ENCODE measurements at regions not wholly inside any gene's neighbourhood (a gene's known extent, or its start where the extent isn't known, plus 50 kb on each side); places are given as distances from the start of the nearest gene placed in this dataset.

DNA sequence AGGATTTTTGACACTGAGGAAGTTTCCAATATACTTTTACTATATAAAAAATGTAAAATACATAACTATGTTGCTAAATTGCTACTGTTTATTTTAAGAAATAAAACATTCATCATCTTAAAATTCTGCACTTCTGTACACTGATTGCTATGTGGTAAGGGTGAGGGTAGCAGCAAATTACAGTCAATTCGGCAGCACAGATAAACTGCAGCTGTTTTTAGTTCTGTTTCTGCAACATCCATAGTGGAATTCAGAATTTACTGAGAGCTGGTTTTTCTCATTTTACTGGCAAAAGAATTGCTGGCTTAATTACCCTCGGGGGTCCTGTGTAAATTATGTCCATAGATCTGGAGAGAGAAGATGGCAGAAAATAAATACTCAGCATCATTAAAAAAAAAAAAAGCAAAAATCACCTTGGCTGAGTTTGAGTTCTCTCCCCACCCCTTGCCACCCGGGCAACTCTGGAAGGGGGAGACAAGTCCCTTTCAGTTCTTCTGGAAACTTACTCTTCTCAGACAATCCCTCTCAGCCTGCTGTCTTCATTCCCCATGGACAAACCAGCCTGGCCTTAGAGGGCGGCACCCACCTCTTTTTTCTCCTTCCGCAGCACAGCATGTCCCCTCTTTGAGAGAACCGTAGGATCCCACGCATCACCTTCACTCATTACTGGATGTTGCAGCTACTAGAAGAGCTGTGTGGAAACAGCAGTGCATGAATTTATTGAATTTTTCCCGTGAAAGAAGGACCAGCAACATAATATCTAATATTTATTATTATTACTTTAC is 501.1 kb upstream of the CELF2 start:
- H3K36me3 Mint-ChIP-seq (ENCODE audit: low read depth), result no peaks in the 10 kb centered on the region
- H3K27ac Mint-ChIP-seq, result no peak overlapping the region
- H3K4me3 Mint-ChIP-seq, result no peak overlapping the region
- H3K27me3 Mint-ChIP-seq, result peaks cover 63% of the 10 kb centered on the region
- ATAC-seq (no peak), DNase-seq (no peak)
- no peaks in the 10 kb centered on the region for H3K9me3 ChIP-seq (ENCODE audit: control insufficient read depth, low read length, poor library complexity, severe bottlenecking)
- H3K4me1 Mint-ChIP-seq, result no peaks in the 10 kb centered on the region

GRCh38 chr10:10517866-10518265 is 499.8 kb upstream of the CELF2 start:
- Mint-ChIP-seq H3K36me3 (ENCODE audit: low read depth) (no peaks in the 10 kb centered on the region), H3K27ac (no peak overlapping the region), H3K4me1 (no peaks in the 10 kb centered on the region), H3K4me3 (no peak overlapping the region), H3K27me3 (peaks cover 70% of the 10 kb centered on the region)
- ATAC-seq (no peak), DNase-seq (no peak)
- H3K9me3 ChIP-seq (ENCODE audit: control insufficient read depth, low read length, poor library complexity, severe bottlenecking), result no peaks in the 10 kb centered on the region

GRCh38 chr10:10519674-10520073 is 498.0 kb upstream of the CELF2 start:
- H3K27ac Mint-ChIP-seq, result no peak overlapping the region
- no peaks in the 10 kb centered on the region for H3K9me3 ChIP-seq (ENCODE audit: control insufficient read depth, low read length, poor library complexity, severe bottlenecking)
- no peak for DNase-seq
- no peaks in the 10 kb centered on the region for H3K4me1 Mint-ChIP-seq
- peaks cover 64% of the 10 kb centered on the region for H3K27me3 Mint-ChIP-seq
- no peaks in the 10 kb centered on the region for H3K36me3 Mint-ChIP-seq (ENCODE audit: low read depth)
- ATAC-seq, result no peak
- no peak overlapping the region for H3K4me3 Mint-ChIP-seq

- DNase-seq, result no peak
- no peaks in the 10 kb centered on the region for H3K36me3 Mint-ChIP-seq (ENCODE audit: low read depth)
- H3K4me1 Mint-ChIP-seq, result no peaks in the 10 kb centered on the region
- H3K27me3 Mint-ChIP-seq, result peaks cover 69% of the 10 kb centered on the region
- H3K27ac Mint-ChIP-seq, result no peak overlapping the region
- no peaks in the 10 kb centered on the region for H3K9me3 ChIP-seq (ENCODE audit: control insufficient read depth, low read length, poor library complexity, severe bottlenecking)
- ATAC-seq, result no peak
- no peak overlapping the region for H3K4me3 Mint-ChIP-seq
Observed at GRCh38 chr10:10520491-10521385, 496.9 kb upstream of the CELF2 start.

GRCh38 chr10:10526846-10527245 is 490.8 kb upstream of the CELF2 start:
- no peak for DNase-seq

GRCh38 chr10:10527861-10528562 is 489.7 kb upstream of the CELF2 start:
- Mint-ChIP-seq H3K27ac (no peak overlapping the region), H3K4me3 (no peak overlapping the region), H3K36me3 (ENCODE audit: low read depth) (no peaks in the 10 kb centered on the region), H3K4me1 (no peaks in the 10 kb centered on the region), H3K27me3 (peaks cover 27% of the 10 kb centered on the region)
- DNase-seq, result no peak
- no peak for ATAC-seq
- H3K9me3 ChIP-seq (ENCODE audit: control insufficient read depth, low read length, poor library complexity, severe bottlenecking), result no peaks in the 10 kb centered on the region

More at GRCh38 chr10:10526846-10527245, 490.8 kb upstream of the CELF2 start:
- Mint-ChIP-seq H3K4me1 (no peaks in the 10 kb centered on the region), H3K27ac (no peak overlapping the region), H3K27me3 (peaks cover 30% of the 10 kb centered on the region), H3K36me3 (ENCODE audit: low read depth) (no peaks in the 10 kb centered on the region), H3K4me3 (no peak overlapping the region)
- ATAC-seq, result no peak
- H3K9me3 ChIP-seq (ENCODE audit: control insufficient read depth, low read length, poor library complexity, severe bottlenecking), result no peaks in the 10 kb centered on the region

DNA sequence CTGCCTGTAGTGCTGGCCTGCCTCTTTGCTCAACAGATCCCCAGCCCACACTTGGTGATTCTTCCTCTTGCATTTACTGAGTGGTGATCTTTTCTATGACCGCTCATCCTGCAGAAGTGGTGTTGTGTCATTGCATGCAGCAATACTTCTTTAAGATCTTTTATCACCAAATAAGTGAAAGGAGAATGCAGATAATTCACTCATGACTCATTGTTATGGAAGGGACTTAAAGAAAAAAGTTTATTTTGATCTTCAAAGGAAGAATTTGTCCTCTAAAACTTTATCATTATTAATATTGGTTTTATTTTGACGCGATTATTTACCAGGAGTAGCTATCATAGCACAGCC is 489.1 kb upstream of the CELF2 start:
- peaks cover 32% of the 10 kb centered on the region for H3K27me3 Mint-ChIP-seq
- H3K9me3 ChIP-seq (ENCODE audit: control insufficient read depth, low read length, poor library complexity, severe bottlenecking), result no peaks in the 10 kb centered on the region
- no peak overlapping the region for H3K4me3 Mint-ChIP-seq
- ATAC-seq (no peak), DNase-seq (no peak)
- no peak overlapping the region for H3K27ac Mint-ChIP-seq
- no peaks in the 10 kb centered on the region for H3K36me3 Mint-ChIP-seq (ENCODE audit: low read depth)
- no peaks in the 10 kb centered on the region for H3K4me1 Mint-ChIP-seq

DNA sequence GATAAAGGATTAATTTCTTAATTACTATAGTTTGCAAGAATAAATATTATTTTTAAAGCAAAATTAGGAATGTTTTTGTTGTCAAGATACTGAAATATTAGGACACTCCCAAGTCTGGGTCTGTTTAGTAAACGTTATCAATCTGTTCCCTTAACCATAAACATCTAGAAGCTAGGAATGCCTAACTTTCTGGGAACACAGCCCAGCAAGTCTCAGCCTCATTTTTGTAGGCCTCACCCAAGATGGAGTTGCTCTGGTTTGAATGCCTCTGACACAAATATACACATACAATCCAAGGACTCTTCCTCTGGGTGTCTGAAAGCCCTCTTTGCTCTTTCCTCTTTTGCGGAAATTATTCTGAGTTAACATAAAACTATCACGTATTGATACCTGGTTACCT is 487.4 kb upstream of the CELF2 start:
- Mint-ChIP-seq H3K27ac (no peak overlapping the region), H3K4me3 (no peak overlapping the region), H3K4me1 (no peaks in the 10 kb centered on the region), H3K27me3 (peaks cover 22% of the 10 kb centered on the region), H3K36me3 (ENCODE audit: low read depth) (no peaks in the 10 kb centered on the region)
- no peak for ATAC-seq
- no peaks in the 10 kb centered on the region for H3K9me3 ChIP-seq (ENCODE audit: control insufficient read depth, low read length, poor library complexity, severe bottlenecking)
- no peak for DNase-seq

- Mint-ChIP-seq H3K4me1 (no peaks in the 10 kb centered on the region), H3K27me3 (peaks cover 26% of the 10 kb centered on the region)
Observed at GRCh38 chr10:10532236-10532635, 485.4 kb upstream of the CELF2 start.

DNA sequence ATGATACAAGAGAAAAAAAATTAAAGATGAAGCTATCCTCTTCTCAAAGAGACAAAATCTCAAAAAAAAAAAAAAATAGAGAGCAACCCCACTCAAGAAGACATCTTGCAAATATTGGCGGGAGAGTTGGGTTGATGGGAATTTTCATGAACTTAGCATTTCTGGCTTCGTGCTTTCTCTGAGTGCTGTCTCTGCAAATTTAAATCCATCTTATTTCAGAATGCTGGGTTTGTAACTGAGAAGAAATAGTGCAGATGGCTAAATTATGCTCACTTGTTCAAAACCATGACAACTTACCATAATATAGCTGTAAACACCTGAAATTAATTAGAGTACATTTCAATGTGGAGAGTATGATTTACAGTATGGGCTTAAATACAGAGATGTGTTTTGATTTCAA is 484.8 kb upstream of the CELF2 start:
- DNase-seq (no peak), ATAC-seq (no peak)
- Mint-ChIP-seq H3K27me3 (peaks cover 26% of the 10 kb centered on the region), H3K36me3 (ENCODE audit: low read depth) (no peaks in the 10 kb centered on the region), H3K27ac (no peak overlapping the region), H3K4me1 (no peaks in the 10 kb centered on the region), H3K4me3 (no peak overlapping the region)
- H3K9me3 ChIP-seq (ENCODE audit: control insufficient read depth, low read length, poor library complexity, severe bottlenecking), result no peaks in the 10 kb centered on the region

More at GRCh38 chr10:10532236-10532635, 485.4 kb upstream of the CELF2 start:
- Mint-ChIP-seq H3K36me3 (ENCODE audit: low read depth) (no peaks in the 10 kb centered on the region), H3K4me3 (no peak overlapping the region), H3K27ac (no peak overlapping the region)
- DNase-seq (no peak), ATAC-seq (no peak)
- H3K9me3 ChIP-seq (ENCODE audit: control insufficient read depth, low read length, poor library complexity, severe bottlenecking), result no peaks in the 10 kb centered on the region

DNA sequence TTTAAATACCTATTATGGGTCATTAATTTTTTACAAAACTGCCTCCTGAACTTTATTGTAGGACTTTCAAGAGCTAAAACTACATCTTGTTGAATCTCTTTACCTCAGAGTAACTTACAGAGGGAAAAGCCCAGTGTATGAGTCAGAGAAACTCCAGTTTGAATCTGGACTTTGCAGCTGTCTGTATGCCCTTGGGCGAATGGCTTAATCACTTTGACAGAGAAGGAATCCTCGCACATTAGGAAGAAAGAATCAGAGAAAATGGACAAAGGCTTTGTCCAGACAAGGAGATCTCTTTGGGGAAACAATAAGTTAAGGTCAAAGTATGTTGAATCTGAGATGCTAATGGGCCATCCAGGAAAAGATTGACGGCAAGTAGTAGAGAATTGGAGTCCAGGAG is 484.2 kb upstream of the CELF2 start:
- H3K27me3 Mint-ChIP-seq, result peaks cover 26% of the 10 kb centered on the region
- H3K27ac Mint-ChIP-seq, result no peak overlapping the region
- H3K36me3 Mint-ChIP-seq (ENCODE audit: low read depth), result no peaks in the 10 kb centered on the region

DNA sequence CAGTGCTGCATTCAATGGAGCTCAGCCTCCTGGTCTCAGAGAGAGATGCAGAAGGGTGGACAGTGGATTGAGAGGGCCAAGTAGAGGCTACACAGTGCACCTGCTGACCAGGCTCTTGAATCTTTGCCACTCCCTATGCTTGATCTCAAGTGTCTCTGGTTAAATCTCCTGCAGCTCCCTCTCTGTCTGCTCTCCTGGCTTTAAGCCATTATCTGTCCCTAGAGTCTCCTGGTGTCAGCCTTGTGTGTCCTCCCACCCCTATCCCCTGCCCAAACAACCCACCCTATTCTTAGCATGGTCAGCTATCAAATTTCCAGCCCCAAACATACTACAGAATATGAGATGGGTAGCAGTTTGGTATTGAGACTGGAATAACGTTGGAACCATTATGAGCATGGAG is 479.3 kb upstream of the CELF2 start:
- no peaks in the 10 kb centered on the region for H3K4me1 Mint-ChIP-seq
- H3K36me3 Mint-ChIP-seq (ENCODE audit: low read depth), result no peaks in the 10 kb centered on the region
- no peaks in the 10 kb centered on the region for H3K9me3 ChIP-seq (ENCODE audit: control insufficient read depth, low read length, poor library complexity, severe bottlenecking)
- ATAC-seq, result no peak
- H3K27me3 Mint-ChIP-seq, result peaks cover 25% of the 10 kb centered on the region
- DNase-seq, result no peak
- H3K4me3 Mint-ChIP-seq, result no peak overlapping the region
- no peak overlapping the region for H3K27ac Mint-ChIP-seq

More for the DNA sequence above, 484.2 kb upstream of the CELF2 start:
- DNase-seq (no peak), ATAC-seq (no peak)
- H3K4me1 Mint-ChIP-seq, result no peaks in the 10 kb centered on the region
- H3K4me3 Mint-ChIP-seq, result no peak overlapping the region
- H3K9me3 ChIP-seq (ENCODE audit: control insufficient read depth, low read length, poor library complexity, severe bottlenecking), result no peaks in the 10 kb centered on the region

- ATAC-seq (no peak), DNase-seq (no peak)
- no peak overlapping the region for H3K4me3 Mint-ChIP-seq
- no peaks in the 10 kb centered on the region for H3K36me3 Mint-ChIP-seq (ENCODE audit: low read depth)
- H3K27ac Mint-ChIP-seq, result no peak overlapping the region
- H3K27me3 Mint-ChIP-seq, result peaks cover 30% of the 10 kb centered on the region
- no peaks in the 10 kb centered on the region for H3K9me3 ChIP-seq (ENCODE audit: control insufficient read depth, low read length, poor library complexity, severe bottlenecking)
- no peaks in the 10 kb centered on the region for H3K4me1 Mint-ChIP-seq
Observed at GRCh38 chr10:10540398-10540797, 477.3 kb upstream of the CELF2 start.
